Thymus (tissue), 11 donors: ENCODE measurements at regions not wholly inside any gene's neighbourhood (a gene's known extent, or its start where the extent isn't known, plus 50 kb on each side); places are given as distances from the start of the nearest gene placed in this dataset.
"Not testable (repeated sequence)": the region's sequence is repeated elsewhere in the genome, so short reads cannot be mapped to it uniquely, and the experiment has no call there.

Experiments
- DNase-seq, 9 donors: peaks; one replicate each; pipeline ENCODE4 v3.0.0-alpha.2; 2013; ENCODE audit warnings: low spot score in 9 of 9, low read depth in 6 of 9, missing footprints in 1 of 9
- H3K27ac ChIP-seq, 2 donors: one replicate each; pipeline ENCODE4 v1.5.1; 2013; ENCODE audit warnings: control low read depth in 1 of 2, low read depth in 1 of 2, low read length in 1 of 2, mild to moderate bottlenecking in 1 of 2, moderate library complexity in 1 of 2
- H3K27me3 ChIP-seq, 2 donors: one replicate each; pipeline ENCODE4 v1.5.1; 2013; ENCODE audit warnings: low read length in 1 of 2; ENCODE audit not compliant: control insufficient read depth in 2 of 2, insufficient read depth in 1 of 2
- H3K36me3 ChIP-seq, 2 donors: one replicate each; pipeline ENCODE4 v1.5.1; 2013; ENCODE audit warnings: low read length in 1 of 2, mild to moderate bottlenecking in 1 of 2, moderate library complexity in 1 of 2; ENCODE audit not compliant: control insufficient read depth in 2 of 2, insufficient read depth in 2 of 2
- H3K4me1 ChIP-seq, 2 donors: one replicate each; pipeline ENCODE4 v1.5.1; 2013; ENCODE audit warnings: low read length in 2 of 2; ENCODE audit not compliant: control insufficient read depth in 2 of 2, insufficient read depth in 2 of 2
- H3K4me3 ChIP-seq, 2 donors: one replicate each; pipeline ENCODE4 v1.5.1; 2013; ENCODE audit warnings: low read length in 2 of 2, control low read depth in 1 of 2, mild to moderate bottlenecking in 1 of 2
- H3K9me3 ChIP-seq, 2 donors: one replicate each; pipeline ENCODE4 v1.5.1; 2013; ENCODE audit warnings: low read length in 1 of 2, mild to moderate bottlenecking in 1 of 2; ENCODE audit not compliant: control insufficient read depth in 2 of 2, insufficient read depth in 1 of 2
- WGBS: extraction: QIAGEN DNeasy Blood & Tissue Kit; methylation state at CpG from one replicate; pipeline ENCODE4 v1.1.7; 2013; 5-methylcytosine and 5-hydroxymethylcytosine counted together
- donor health status: healthy.

GRCh38 chr4:75254745-75255144 lies 259.5 kb downstream of the RCHY1 start:
- no peaks in the 10 kb centered on the region for H3K36me3 ChIP-seq
- no peaks in the 10 kb centered on the region for H3K27me3 ChIP-seq
- DNase-seq, result no peak
- H3K27ac ChIP-seq, result no peak overlapping the region
- WGBS, result 93% methylated on average over 6 of the region's 6 CpGs
- no peaks in the 10 kb centered on the region for H3K4me1 ChIP-seq
- H3K4me3 ChIP-seq, result no peak overlapping the region
- H3K9me3 ChIP-seq, result no peaks in the 10 kb centered on the region

GRCh38 chr4:75253094-75253493 lies 261.1 kb downstream of the RCHY1 start:
- H3K27me3 ChIP-seq, H3K9me3 ChIP-seq, DNase-seq, H3K4me1 ChIP-seq, H3K36me3 ChIP-seq, H3K4me3 ChIP-seq, H3K27ac ChIP-seq: not testable (repeated sequence)
- WGBS, result 71% methylated on average over 4 of the region's 4 CpGs

- Histone ChIP-seq H3K4me3 (no peak overlapping the region), H3K27me3 (no peaks in the 10 kb centered on the region), H3K36me3 (no peaks in the 10 kb centered on the region), H3K27ac (no peak overlapping the region), H3K9me3 (no peaks in the 10 kb centered on the region), H3K4me1 (no peaks in the 10 kb centered on the region)
- 91% methylated on average over 3 of the region's 3 CpGs for WGBS
- DNase-seq, result no peak
Measured at GRCh38 chr4:75251547-75251946, 262.7 kb downstream of the RCHY1 start.

GRCh38 chr4:75249739-75250138 lies 264.5 kb downstream of the RCHY1 start:
- WGBS, result 89% methylated on average over 2 of the region's 2 CpGs
- Histone ChIP-seq H3K27ac (no peak overlapping the region), H3K4me3 (no peak overlapping the region), H3K36me3 (no peaks in the 10 kb centered on the region), H3K4me1 (no peaks in the 10 kb centered on the region), H3K9me3 (no peaks in the 10 kb centered on the region), H3K27me3 (no peaks in the 10 kb centered on the region)
- DNase-seq, result no peak

GRCh38 chr4:75248770-75249407 lies 265.3 kb downstream of the RCHY1 start:
- DNase-seq, result no peak
- 40% methylated on average over 2 of the region's 2 CpGs for WGBS
- no peaks in the 10 kb centered on the region for H3K4me1 ChIP-seq

GRCh38 chr4:75244325-75244724 lies 269.9 kb downstream of the RCHY1 start:
- Histone ChIP-seq H3K4me3 (no peak overlapping the region), H3K9me3 (no peaks in the 10 kb centered on the region), H3K27ac (no peak overlapping the region), H3K27me3 (no peaks in the 10 kb centered on the region), H3K36me3 (no peaks in the 10 kb centered on the region), H3K4me1 (no peaks in the 10 kb centered on the region)
- WGBS, result 92% methylated on average over 6 of the region's 6 CpGs
- no peak for DNase-seq

More at GRCh38 chr4:75248770-75249407, 265.3 kb downstream of the RCHY1 start:
- Histone ChIP-seq H3K27me3 (no peaks in the 10 kb centered on the region), H3K9me3 (no peaks in the 10 kb centered on the region), H3K27ac (no peak overlapping the region), H3K36me3 (no peaks in the 10 kb centered on the region), H3K4me3 (no peak overlapping the region)

- Histone ChIP-seq H3K4me3 (no peak overlapping the region), H3K36me3 (no peaks in the 10 kb centered on the region), H3K4me1 (no peaks in the 10 kb centered on the region), H3K27me3 (no peaks in the 10 kb centered on the region), H3K9me3 (no peaks in the 10 kb centered on the region), H3K27ac (no peak overlapping the region)
- DNase-seq, result no peak
- WGBS, result 52% methylated on average over 3 of the region's 3 CpGs
Measured at GRCh38 chr4:75243570-75243969, 270.6 kb downstream of the RCHY1 start.

GRCh38 chr4:75235359-75235951 lies 278.7 kb downstream of the RCHY1 start:
- no peak overlapping the region for H3K27ac ChIP-seq
- no peaks in the 10 kb centered on the region for H3K9me3 ChIP-seq
- H3K4me3 ChIP-seq, result no peak overlapping the region
- no peak for DNase-seq
- no peaks in the 10 kb centered on the region for H3K27me3 ChIP-seq
- no peaks in the 10 kb centered on the region for H3K36me3 ChIP-seq
- H3K4me1 ChIP-seq, result no peaks in the 10 kb centered on the region

- H3K4me3 ChIP-seq, result no peak overlapping the region
- no peaks in the 10 kb centered on the region for H3K36me3 ChIP-seq
- no peak for DNase-seq
- no peaks in the 10 kb centered on the region for H3K27me3 ChIP-seq
- no peak overlapping the region for H3K27ac ChIP-seq
- H3K4me1 ChIP-seq, result no peaks in the 10 kb centered on the region
- WGBS, result 62% methylated on average over 3 of the region's 3 CpGs
- no peaks in the 10 kb centered on the region for H3K9me3 ChIP-seq
Measured at GRCh38 chr4:75232546-75232945, 281.7 kb downstream of the RCHY1 start.
